Adrenal gland (tissue), 9 donors: ENCODE measurements at regions not wholly inside any gene's neighbourhood (a gene's known extent, or its start where the extent isn't known, plus 50 kb on each side); places are given as distances from the start of the nearest gene placed in this dataset.

Experiments
- DNase-seq, 7 donors: peaks; one replicate each; pipeline ENCODE4 v3.0.0-alpha.2; 2019 to 2020
- H3K27ac ChIP-seq, 5 donors: fragments of 200-600 bp; sonication (generic) in 4 of 5; 1 replicate in 3 of 5; 2 replicates in 2 of 5; pipeline versions ENCODE4 v1.5.1 to v1.8.0; 2016 to 2020; ENCODE audit warnings: mild to moderate bottlenecking in 1 of 5
- H3K27me3 ChIP-seq: fragments of 200-600 bp; 2 replicates; pipeline ENCODE4 v1.8.0; 2021
- H3K36me3 ChIP-seq, 2 donors: fragments of 200-600 bp; replicated peaks in 1 of 2; 1 replicate in 1 of 2; 2 replicates in 1 of 2; pipeline versions ENCODE4 v1.5.1 to v1.8.0; 2018 to 2022
- H3K4me1 ChIP-seq, 2 donors: fragments of 200-600 bp; replicated peaks in 1 of 2; 1 replicate in 1 of 2; 2 replicates in 1 of 2; pipeline versions ENCODE4 v1.5.1 to v1.8.0; 2018 to 2021
- H3K4me3 ChIP-seq, 4 donors: fragments of 200-600 bp; sonication (generic) in 3 of 4; one replicate each; pipeline ENCODE4 v1.5.1; 2016 to 2018
- H3K9me3 ChIP-seq, 3 donors: fragments of 200-600 bp; sonication (generic) in 1 of 3; replicated peaks in 1 of 3; 1 replicate in 2 of 3; 2 replicates in 1 of 3; pipeline versions ENCODE4 v1.5.1 to v1.8.0; 2016 to 2021
- POLR2A ChIP-seq, 2 donors: fragments of 450-650 bp; IDR thresholded peaks; one replicate each; pipeline ENCODE4 v1.6.1; 2017; ENCODE audit warnings: antibody characterized with exemption in 2 of 2, mild to moderate bottlenecking in 2 of 2, moderate library complexity in 1 of 2
- WGBS, 4 donors: extraction: QIAGEN DNeasy Blood & Tissue Kit in 2 of 4; methylation state at CpG; one replicate each; pipeline versions ENCODE4 v1.1.5 to v1.1.7; 2013 to 2017; 5-methylcytosine and 5-hydroxymethylcytosine counted together
- intact Hi-C, 2 donors: fragments of 100-400 bp; cut with DNase I; formaldehyde crosslinking; loops; one replicate each; pipeline versions ENCODE4 v1.14.1 to v1.15.0; 2022 to 2023
- TF ChIP-seq, protein P1 (sequence below), 6 experiments: fragments of 450-650 bp in 4 of 6; fragments of 200-600 bp in 2 of 6; sonication (generic) in 1 of 6; IDR thresholded peaks; 1 replicate in 5 of 6; 2 replicates in 1 of 6; pipeline versions ENCODE4 v1.5.1 to v1.8.0; 2016 to 2021; ENCODE audit warnings: antibody characterized with exemption in 6 of 6, mild to moderate bottlenecking in 2 of 6, moderate library complexity in 1 of 6
- donor health status: healthy with polysubstance abuse.
- donor health status: Bipolar disorder and iron deficiency.
- donor health status: DM: yes; HTN: yes; CAD: no.
- donor health status: DM: no; HTN: no; CAD: no.
- donor health status: DM: no; HTN: no; CAD: no.

DNA sequence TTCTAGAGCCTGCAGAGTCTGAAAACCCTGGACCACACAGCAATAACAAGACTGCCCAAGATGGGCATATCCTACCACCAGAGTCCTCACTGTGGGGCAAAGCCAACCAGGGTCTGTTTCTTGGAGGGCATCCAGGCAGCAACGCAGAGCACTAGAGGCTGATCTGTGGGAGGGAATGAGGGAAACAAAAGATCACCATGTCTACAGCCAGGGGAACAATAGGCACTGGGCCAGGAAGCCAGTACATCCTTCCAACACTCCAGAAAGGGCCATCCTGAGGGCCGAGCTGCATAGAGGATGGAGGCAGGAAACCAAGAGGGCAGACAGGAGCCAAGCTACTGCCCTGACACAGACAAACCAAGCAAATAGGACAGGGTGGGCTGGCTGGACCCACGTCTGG, 416.1 kb upstream of the IRX4 start:
- no peaks in the 10 kb centered on the region for H3K36me3 ChIP-seq

DNA sequence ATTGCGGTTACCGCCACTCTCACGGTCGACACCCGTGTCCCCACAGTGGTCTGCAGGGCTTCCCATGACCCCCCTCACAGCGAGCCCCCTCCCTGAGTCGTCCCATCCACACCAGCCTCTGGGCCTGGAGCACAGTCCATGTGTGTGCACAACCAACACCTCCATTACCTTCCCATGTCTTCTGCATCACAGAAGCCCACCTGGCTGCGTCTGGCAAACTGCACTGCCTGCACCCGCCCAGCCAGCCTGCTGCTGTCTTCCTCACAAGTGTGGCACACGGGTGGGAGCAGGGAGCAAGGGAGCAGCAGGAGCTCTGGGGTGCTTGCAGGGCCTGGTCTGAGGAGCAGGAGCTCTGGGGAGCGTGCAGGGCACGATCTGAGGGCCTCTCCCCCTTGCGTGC, 415.3 kb upstream of the IRX4 start:
- 85 to 91% (median 90%) methylated on average over 6 to 13 of the region's 13 CpGs for WGBS, 4 donors
- H3K4me1 ChIP-seq: peaks cover 0 to 8% of the 10 kb centered on the region in 2 donors
- peak in 1 of 7 donors; percentile 15 for DNase-seq
- intact Hi-C loops: no loop called here
- TF ChIP-seq POLR2A (IDR thresholded peaks at IDR 0.05): no peak
- TF ChIP-seq, protein P1, sequence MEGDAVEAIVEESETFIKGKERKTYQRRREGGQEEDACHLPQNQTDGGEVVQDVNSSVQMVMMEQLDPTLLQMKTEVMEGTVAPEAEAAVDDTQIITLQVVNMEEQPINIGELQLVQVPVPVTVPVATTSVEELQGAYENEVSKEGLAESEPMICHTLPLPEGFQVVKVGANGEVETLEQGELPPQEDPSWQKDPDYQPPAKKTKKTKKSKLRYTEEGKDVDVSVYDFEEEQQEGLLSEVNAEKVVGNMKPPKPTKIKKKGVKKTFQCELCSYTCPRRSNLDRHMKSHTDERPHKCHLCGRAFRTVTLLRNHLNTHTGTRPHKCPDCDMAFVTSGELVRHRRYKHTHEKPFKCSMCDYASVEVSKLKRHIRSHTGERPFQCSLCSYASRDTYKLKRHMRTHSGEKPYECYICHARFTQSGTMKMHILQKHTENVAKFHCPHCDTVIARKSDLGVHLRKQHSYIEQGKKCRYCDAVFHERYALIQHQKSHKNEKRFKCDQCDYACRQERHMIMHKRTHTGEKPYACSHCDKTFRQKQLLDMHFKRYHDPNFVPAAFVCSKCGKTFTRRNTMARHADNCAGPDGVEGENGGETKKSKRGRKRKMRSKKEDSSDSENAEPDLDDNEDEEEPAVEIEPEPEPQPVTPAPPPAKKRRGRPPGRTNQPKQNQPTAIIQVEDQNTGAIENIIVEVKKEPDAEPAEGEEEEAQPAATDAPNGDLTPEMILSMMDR (IDR thresholded peaks at IDR 0.05): no peak
- no peaks in the 10 kb centered on the region for H3K27me3 ChIP-seq
- H3K9me3 ChIP-seq: no peaks in the 10 kb centered on the region
- no peak overlapping the region for H3K27ac ChIP-seq
- no peaks in the 10 kb centered on the region for H3K36me3 ChIP-seq
- no peak overlapping the region for H3K4me3 ChIP-seq

More for the DNA sequence above, 416.1 kb upstream of the IRX4 start:
- intact Hi-C loops: no loop called here
- Histone ChIP-seq H3K27ac (no peak overlapping the region), H3K4me3 (no peak overlapping the region), H3K27me3 (no peaks in the 10 kb centered on the region), H3K4me1 (peaks cover 0 to 8% of the 10 kb centered on the region in 2 donors), H3K9me3 (no peaks in the 10 kb centered on the region)
- 41 to 60% (median 52%) methylated on average over 2 to 3 of the region's 3 CpGs for WGBS, 4 donors
- no peak for TF ChIP-seq POLR2A (IDR thresholded peaks at IDR 0.05)
- TF ChIP-seq, protein P1 (IDR thresholded peaks at IDR 0.05): no peak
- no peak for DNase-seq

DNA sequence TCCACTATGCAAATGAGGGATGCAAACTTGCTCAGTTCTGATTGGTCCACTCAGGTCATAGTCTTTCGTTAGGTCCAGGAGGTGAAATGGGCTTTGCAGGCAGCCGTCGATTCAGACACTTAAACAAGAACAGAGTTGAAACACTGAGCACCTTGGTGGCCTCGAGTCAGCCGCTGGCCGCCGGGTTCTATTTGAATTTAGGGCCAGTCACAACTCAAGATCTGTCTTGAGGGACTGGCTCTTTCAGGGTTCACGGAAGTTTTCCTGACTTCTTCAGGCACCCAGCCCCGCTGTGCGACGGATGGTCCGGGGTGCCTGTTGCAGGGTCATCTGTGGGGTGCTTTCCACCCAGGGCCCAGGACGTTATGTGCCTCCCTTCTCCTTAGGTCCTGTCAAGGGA, 412.8 kb upstream of the IRX4 start:
- no peak for DNase-seq

DNA sequence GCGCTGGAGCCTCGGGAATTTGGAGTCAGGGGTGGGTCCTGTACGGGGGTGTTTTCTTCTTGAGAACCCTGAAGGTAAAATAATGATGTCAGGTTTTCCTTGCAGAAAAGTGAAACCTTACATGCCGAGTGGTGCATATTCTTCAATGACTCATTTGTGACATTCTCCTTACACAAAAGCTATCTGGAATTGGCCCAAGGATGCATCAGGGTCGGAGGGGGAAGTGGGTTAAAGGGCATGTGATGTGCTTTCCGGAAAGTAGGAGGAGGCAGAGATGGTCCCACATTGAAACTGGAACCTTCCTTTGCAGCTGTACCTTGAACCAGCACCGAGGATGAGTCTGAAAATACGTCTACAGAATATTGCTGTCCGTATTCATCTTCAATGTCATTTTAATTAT, 411.2 kb upstream of the IRX4 start:
- H3K4me1 ChIP-seq: peaks cover 0 to 8% of the 10 kb centered on the region in 2 donors
- no peaks in the 10 kb centered on the region for H3K9me3 ChIP-seq
- intact Hi-C loops: no loop called here
- peak overlapping the region in 1 of 5 donors; percentile 70 for H3K27ac ChIP-seq
- DNase-seq: peak in 4 of 7 donors; percentile 28 to 64 (median 34)
- WGBS, 4 donors: 34 to 40% (median 39%) methylated on average over 9 of the region's 9 CpGs
- no peaks in the 10 kb centered on the region for H3K27me3 ChIP-seq
- TF ChIP-seq, protein P1 (IDR thresholded peaks at IDR 0.05): no peak
- TF ChIP-seq POLR2A (IDR thresholded peaks at IDR 0.05): no peak
- no peaks in the 10 kb centered on the region for H3K36me3 ChIP-seq
- H3K4me3 ChIP-seq: peak overlapping the region in 1 of 4 donors; percentile 36

More for the DNA sequence above, 412.8 kb upstream of the IRX4 start:
- Histone ChIP-seq H3K4me3 (no peak overlapping the region), H3K27ac (no peak overlapping the region), H3K9me3 (no peaks in the 10 kb centered on the region), H3K36me3 (no peaks in the 10 kb centered on the region), H3K27me3 (no peaks in the 10 kb centered on the region), H3K4me1 (peaks cover 0 to 8% of the 10 kb centered on the region in 2 donors)
- 94 to 96% (median 96%) methylated on average over 13 of the region's 13 CpGs for WGBS, 4 donors
- intact Hi-C loops: no loop called here
- TF ChIP-seq POLR2A (IDR thresholded peaks at IDR 0.05): no peak
- TF ChIP-seq, protein P1 (IDR thresholded peaks at IDR 0.05): no peak
